ENCODE measurements at regions not wholly inside any gene's neighbourhood (a gene's known extent, or its start where the extent isn't known, plus 50 kb on each side); places are given as distances from the start of the nearest gene placed in this dataset.

DNA sequence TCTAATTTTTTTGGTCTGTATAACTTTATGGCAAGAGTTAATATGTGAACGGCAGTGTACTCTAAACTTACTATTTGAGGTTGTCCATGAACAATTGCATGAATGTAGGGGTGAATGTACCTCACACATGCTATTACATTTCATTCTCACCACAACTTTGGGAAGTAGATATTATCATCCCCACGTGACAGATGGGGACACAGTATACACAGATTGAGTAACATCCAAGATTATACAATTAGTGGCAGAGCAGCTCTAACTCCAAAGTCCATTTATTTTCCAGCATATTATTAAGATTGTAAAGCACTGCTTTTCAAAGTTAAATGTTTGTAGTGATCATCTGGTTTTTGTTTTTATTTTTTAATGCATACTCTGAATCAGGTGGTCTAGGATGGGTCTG is 622.1 kb upstream of the ZEB2 start:
- Histone ChIP-seq H2AFZ (ENCODE audit: low read length) (no peak overlapping the region), H3K27ac (ENCODE audit: insufficient read depth, low read length) (no peak overlapping the region), H3K9me3 (ENCODE audit: control insufficient read depth, insufficient read depth, low read depth, low read length) (no peaks in the 10 kb centered on the region), H3K4me3 (replicated peaks in 1 of 4; ENCODE audit: control extremely low read depth in 1 of 4, insufficient read depth in 1 of 4, low read depth in 3 of 4, low read length in 4 of 4) (no peak overlapping the region), H4K20me1 (ENCODE audit: control insufficient read depth, extremely low read depth, insufficient read depth, low read length) (no peaks in the 10 kb centered on the region), H3K9ac (ENCODE audit: insufficient read depth, low read length) (no peak overlapping the region), H3K4me2 (ENCODE audit: extremely low read depth, insufficient read depth, low read length) (no peak overlapping the region), H3K79me2 (ENCODE audit: control insufficient read depth, insufficient read depth, low read length) (no peaks in the 10 kb centered on the region), H3K36me3 (ENCODE audit: control insufficient read depth, insufficient read depth, low read length) (no peaks in the 10 kb centered on the region), H3K27me3 (ENCODE audit: control insufficient read depth, insufficient read depth, low read length) (no peaks in the 10 kb centered on the region), H3K4me1 (ENCODE audit: control insufficient read depth, extremely low read depth, insufficient read depth, low read length) (no peaks in the 10 kb centered on the region)
- TF ChIP-seq, protein P1, sequence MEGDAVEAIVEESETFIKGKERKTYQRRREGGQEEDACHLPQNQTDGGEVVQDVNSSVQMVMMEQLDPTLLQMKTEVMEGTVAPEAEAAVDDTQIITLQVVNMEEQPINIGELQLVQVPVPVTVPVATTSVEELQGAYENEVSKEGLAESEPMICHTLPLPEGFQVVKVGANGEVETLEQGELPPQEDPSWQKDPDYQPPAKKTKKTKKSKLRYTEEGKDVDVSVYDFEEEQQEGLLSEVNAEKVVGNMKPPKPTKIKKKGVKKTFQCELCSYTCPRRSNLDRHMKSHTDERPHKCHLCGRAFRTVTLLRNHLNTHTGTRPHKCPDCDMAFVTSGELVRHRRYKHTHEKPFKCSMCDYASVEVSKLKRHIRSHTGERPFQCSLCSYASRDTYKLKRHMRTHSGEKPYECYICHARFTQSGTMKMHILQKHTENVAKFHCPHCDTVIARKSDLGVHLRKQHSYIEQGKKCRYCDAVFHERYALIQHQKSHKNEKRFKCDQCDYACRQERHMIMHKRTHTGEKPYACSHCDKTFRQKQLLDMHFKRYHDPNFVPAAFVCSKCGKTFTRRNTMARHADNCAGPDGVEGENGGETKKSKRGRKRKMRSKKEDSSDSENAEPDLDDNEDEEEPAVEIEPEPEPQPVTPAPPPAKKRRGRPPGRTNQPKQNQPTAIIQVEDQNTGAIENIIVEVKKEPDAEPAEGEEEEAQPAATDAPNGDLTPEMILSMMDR (conservative IDR thresholded peaks at IDR 0.05 in 1 of 2, IDR thresholded peaks at IDR 0.05 in 1 of 2; ENCODE audit: low read depth in 1 of 2, low read length in 2 of 2) = no peak
- TF ChIP-seq EZH2 (IDR thresholded peaks at IDR 0.05; ENCODE audit: low read length, missing control alignments) = no peak
- no peak for DNase-seq (ENCODE audit: low read depth in 2 of 2)

DNA sequence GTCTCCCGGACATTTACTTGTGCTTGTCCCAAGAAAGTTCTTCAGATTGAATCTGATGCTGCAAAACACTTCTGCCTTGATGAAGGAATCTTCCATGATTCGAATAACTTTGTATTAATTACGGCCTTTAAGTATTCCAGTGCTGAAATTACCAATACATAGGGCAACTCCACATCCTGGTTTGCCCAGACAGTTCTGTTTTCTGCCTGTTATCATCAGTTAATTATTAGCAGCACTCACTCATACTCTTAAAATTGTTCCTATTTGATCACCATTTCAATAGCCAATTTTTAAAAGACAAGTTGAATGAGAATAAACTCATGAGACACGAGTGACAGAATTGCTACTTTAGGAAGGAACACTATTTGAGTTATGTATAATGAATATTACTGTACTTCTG is 620.7 kb upstream of the ZEB2 start:
- TF ChIP-seq, protein P1 (conservative IDR thresholded peaks at IDR 0.05 in 1 of 2, IDR thresholded peaks at IDR 0.05 in 1 of 2; ENCODE audit: low read depth in 1 of 2, low read length in 2 of 2) = no peak
- no peak for TF ChIP-seq EZH2 (IDR thresholded peaks at IDR 0.05; ENCODE audit: low read length, missing control alignments)
- no peaks in the 10 kb centered on the region for H4K20me1 ChIP-seq (ENCODE audit: control insufficient read depth, extremely low read depth, insufficient read depth, low read length)
- no peak for DNase-seq (ENCODE audit: low read depth in 2 of 2)
- H3K27ac ChIP-seq (ENCODE audit: insufficient read depth, low read length) = no peak overlapping the region
- no peaks in the 10 kb centered on the region for H3K9me3 ChIP-seq (ENCODE audit: control insufficient read depth, insufficient read depth, low read depth, low read length)
- no peak overlapping the region for H2AFZ ChIP-seq (ENCODE audit: low read length)
- H3K27me3 ChIP-seq (ENCODE audit: control insufficient read depth, insufficient read depth, low read length) = no peaks in the 10 kb centered on the region
- H3K4me1 ChIP-seq (ENCODE audit: control insufficient read depth, extremely low read depth, insufficient read depth, low read length) = no peaks in the 10 kb centered on the region
- H3K9ac ChIP-seq (ENCODE audit: insufficient read depth, low read length) = no peak overlapping the region
- no peak overlapping the region for H3K4me3 ChIP-seq (replicated peaks in 1 of 4; ENCODE audit: control extremely low read depth in 1 of 4, insufficient read depth in 1 of 4, low read depth in 3 of 4, low read length in 4 of 4)
- H3K4me2 ChIP-seq (ENCODE audit: extremely low read depth, insufficient read depth, low read length) = no peak overlapping the region
- no peaks in the 10 kb centered on the region for H3K36me3 ChIP-seq (ENCODE audit: control insufficient read depth, insufficient read depth, low read length)
- H3K79me2 ChIP-seq (ENCODE audit: control insufficient read depth, insufficient read depth, low read length) = no peaks in the 10 kb centered on the region

DNA sequence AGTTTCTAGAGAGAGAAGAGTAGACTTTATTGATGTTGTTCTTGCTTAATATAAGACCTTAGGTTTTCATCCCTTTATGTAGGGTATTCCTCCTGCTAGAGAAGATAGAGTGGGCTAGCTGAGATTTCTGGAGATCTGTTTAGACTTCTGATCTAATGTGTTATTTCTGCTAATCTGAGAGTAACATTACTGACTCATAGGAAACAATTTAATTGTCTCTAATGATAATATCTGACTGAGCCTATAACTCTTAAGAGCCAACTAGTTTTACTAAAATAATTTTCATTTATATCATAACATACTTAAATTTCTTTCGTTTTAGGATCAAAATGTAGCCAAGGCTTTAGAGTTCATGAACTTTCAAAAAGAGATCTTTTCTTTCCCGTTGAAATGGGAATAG is 618.7 kb upstream of the ZEB2 start:
- H2AFZ ChIP-seq (ENCODE audit: low read length) = no peak overlapping the region
- H4K20me1 ChIP-seq (ENCODE audit: control insufficient read depth, extremely low read depth, insufficient read depth, low read length) = no peaks in the 10 kb centered on the region
- no peaks in the 10 kb centered on the region for H3K79me2 ChIP-seq (ENCODE audit: control insufficient read depth, insufficient read depth, low read length)
- H3K4me1 ChIP-seq (ENCODE audit: control insufficient read depth, extremely low read depth, insufficient read depth, low read length) = no peaks in the 10 kb centered on the region
- H3K4me3 ChIP-seq (replicated peaks in 1 of 4; ENCODE audit: control extremely low read depth in 1 of 4, insufficient read depth in 1 of 4, low read depth in 3 of 4, low read length in 4 of 4) = no peak overlapping the region
- no peak overlapping the region for H3K27ac ChIP-seq (ENCODE audit: insufficient read depth, low read length)
- no peaks in the 10 kb centered on the region for H3K9me3 ChIP-seq (ENCODE audit: control insufficient read depth, insufficient read depth, low read depth, low read length)
- H3K9ac ChIP-seq (ENCODE audit: insufficient read depth, low read length) = no peak overlapping the region
- no peaks in the 10 kb centered on the region for H3K27me3 ChIP-seq (ENCODE audit: control insufficient read depth, insufficient read depth, low read length)
- H3K36me3 ChIP-seq (ENCODE audit: control insufficient read depth, insufficient read depth, low read length) = no peaks in the 10 kb centered on the region
- no peak for DNase-seq (ENCODE audit: low read depth in 2 of 2)
- H3K4me2 ChIP-seq (ENCODE audit: extremely low read depth, insufficient read depth, low read length) = no peak overlapping the region
- TF ChIP-seq EZH2 (IDR thresholded peaks at IDR 0.05; ENCODE audit: low read length, missing control alignments) = no peak
- TF ChIP-seq, protein P1 (conservative IDR thresholded peaks at IDR 0.05 in 1 of 2, IDR thresholded peaks at IDR 0.05 in 1 of 2; ENCODE audit: low read depth in 1 of 2, low read length in 2 of 2) = no peak

All from fibroblast of lung (primary cell).